Motor neuron (in vitro differentiated cells): ENCODE measurements at regions not wholly inside any gene's neighbourhood (a gene's known extent, or its start where the extent isn't known, plus 50 kb on each side); places are given as distances from the start of the nearest gene placed in this dataset.
"Not testable (repeated sequence)": the region's sequence is repeated elsewhere in the genome, so short reads cannot be mapped to it uniquely, and the experiment has no call there.

Experiments
- ATAC-seq, 8 experiments: fragments of 200-7000 bp; cut with Tn5 transposase; replicated peaks in 6 of 8; 2 replicates each; pipeline ENCODE4 v1.8.0; 2021; ENCODE audit warnings: mild to moderate bottlenecking in 8 of 8, moderate library complexity in 8 of 8
- H3K27ac ChIP-seq, 2 donors: fragments of 250-450 bp; sonication (Bioruptor Pico); 2 replicates each; pipeline ENCODE4 v1.9.0; 2021; ENCODE audit warnings: antibody characterized with exemption in 2 of 2, mild to moderate bottlenecking in 2 of 2, moderate library complexity in 1 of 2
- H3K4me1 ChIP-seq, 2 donors: fragments of 250-450 bp; sonication (Bioruptor Pico); replicated peaks in 1 of 2; 2 replicates each; pipeline ENCODE4 v1.6.1; 2021; ENCODE audit warnings: antibody characterized with exemption in 2 of 2, mild to moderate bottlenecking in 2 of 2, moderate library complexity in 1 of 2
- H3K4me3 ChIP-seq, 5 donors: fragments of 250-450 bp; sonication (Bioruptor Pico); 2 replicates each; pipeline ENCODE4 v1.9.0; 2021; ENCODE audit warnings: antibody characterized with exemption in 5 of 5, mild to moderate bottlenecking in 5 of 5, moderate library complexity in 4 of 5
- WGBS, 10 experiments: fragments of 450-650 bp; shearing (Covaris generic); methylation state at CpG; one replicate each; pipeline ENCODE4 v1.0.0; 2022; 5-methylcytosine and 5-hydroxymethylcytosine counted together
- in situ Hi-C, 9 experiments: fragments of 400-800 bp; cut with MboI; loops; one replicate each; pipeline ENCODE4 v1.15.0; 2021; ENCODE audit warnings: low sequenced_read_pairs in 9 of 9, low pct_unique_long_range_greater_than_20kb in 2 of 9; ENCODE audit not compliant: unreplicated experiment in 9 of 9

- no peaks in the 10 kb centered on the region for H3K4me1 ChIP-seq
- no peak overlapping the region for H3K4me3 ChIP-seq
- no peak for ATAC-seq
- no peak overlapping the region for H3K27ac ChIP-seq
- in situ Hi-C loops, result no loop called here
Observed at GRCh38 chr13:50481936-50482335, 361.6 kb downstream of the DLEU7 start.

- in situ Hi-C loops, result no loop called here
- WGBS, 10 experiments, result 53 to 86% (median 68%) methylated on average over 3 of the region's 3 CpGs; no CpG with 5 or more reads in 1 of the 10 experiments
Observed at GRCh38 chr13:50483416-50483815, 360.1 kb downstream of the DLEU7 start.

GRCh38 chr13:50484472-50485113, 358.9 kb downstream of the DLEU7 start:
- in situ Hi-C loops, result no loop called here
- peak in 1 of 8 experiments; percentile 48 for ATAC-seq
- WGBS, 10 experiments, result 40 to 88% (median 76%) methylated on average over 2 to 12 of the region's 12 CpGs; no CpG with 5 or more reads in 1 of the 10 experiments

More at GRCh38 chr13:50483416-50483815, 360.1 kb downstream of the DLEU7 start:
- no peak for ATAC-seq
- Histone ChIP-seq H3K4me1 (no peaks in the 10 kb centered on the region), H3K27ac (no peak overlapping the region), H3K4me3 (no peak overlapping the region)

GRCh38 chr13:50485979-50486935, 357.2 kb downstream of the DLEU7 start:
- no peaks in the 10 kb centered on the region for H3K4me1 ChIP-seq
- H3K4me3 ChIP-seq, result no peak overlapping the region
- H3K27ac ChIP-seq, result no peak overlapping the region
- WGBS, 10 experiments, result 25 to 100% (median 74%) methylated on average over 2 to 8 of the region's 8 CpGs
- ATAC-seq, result peak in 6 of 8 experiments; percentile 42 to 73 (median 54)
- in situ Hi-C loops, result no loop called here

More at GRCh38 chr13:50484472-50485113, 358.9 kb downstream of the DLEU7 start:
- H3K4me1 ChIP-seq, result no peaks in the 10 kb centered on the region
- H3K27ac ChIP-seq, result no peak overlapping the region
- no peak overlapping the region for H3K4me3 ChIP-seq

GRCh38 chr13:50493683-50494082, 349.8 kb downstream of the DLEU7 start:
- Histone ChIP-seq H3K4me1 (no peaks in the 10 kb centered on the region), H3K27ac (no peak overlapping the region), H3K4me3 (no peak overlapping the region)
- ATAC-seq, result no peak
- in situ Hi-C loops, result no loop called here
- 7 to 80% (median 75%) methylated on average over 1 to 3 of the region's 3 CpGs; no CpG with 5 or more reads in 1 of the 10 experiments for WGBS, 10 experiments

- Histone ChIP-seq H3K4me1 (no peaks in the 10 kb centered on the region), H3K27ac (no peak overlapping the region), H3K4me3 (no peak overlapping the region)
- in situ Hi-C loops, result no loop called here
- no peak for ATAC-seq
- 42 to 100% (median 70%) methylated on average over 1 to 2 of the region's 2 CpGs for WGBS, 10 experiments
Observed at GRCh38 chr13:50494138-50494537, 349.4 kb downstream of the DLEU7 start.

- ATAC-seq, H3K4me1 ChIP-seq, in situ Hi-C loops, H3K4me3 ChIP-seq, H3K27ac ChIP-seq: not testable (repeated sequence)
- WGBS, 10 experiments, result no CpG with 5 or more reads among the region's 1 CpG
Observed at GRCh38 chr13:50503212-50503611, 340.3 kb downstream of the DLEU7 start.

GRCh38 chr13:50509167-50509566, 334.3 kb downstream of the DLEU7 start:
- no peak for ATAC-seq
- no peak overlapping the region for H3K4me3 ChIP-seq
- H3K4me1 ChIP-seq, result no peaks in the 10 kb centered on the region
- in situ Hi-C loops, result no loop called here
- no peak overlapping the region for H3K27ac ChIP-seq

- no peak for ATAC-seq
- Histone ChIP-seq H3K27ac (no peak overlapping the region), H3K4me1 (no peaks in the 10 kb centered on the region), H3K4me3 (no peak overlapping the region)
- in situ Hi-C loops, result no loop called here
- WGBS, 10 experiments, result 60 to 100% (median 85%) methylated on average over 1 to 2 of the region's 2 CpGs; no CpG with 5 or more reads in 2 of the 10 experiments
Observed at GRCh38 chr13:50509771-50510441, 333.6 kb downstream of the DLEU7 start.

- in situ Hi-C loops, H3K27ac ChIP-seq, ATAC-seq, H3K4me1 ChIP-seq, H3K4me3 ChIP-seq: not testable (repeated sequence)
- WGBS, 10 experiments, result 33 to 100% (median 83%) methylated on average over 1 of the region's 1 CpG; no CpG with 5 or more reads in 1 of the 10 experiments
Observed at GRCh38 chr13:50510885-50511545, 332.5 kb downstream of the DLEU7 start.

GRCh38 chr13:50511877-50512341, 331.6 kb downstream of the DLEU7 start:
- ATAC-seq, result peak in 1 of 8 experiments; percentile 29
- in situ Hi-C loops, result no loop called here
- Histone ChIP-seq H3K4me3 (no peak overlapping the region), H3K27ac (no peak overlapping the region), H3K4me1 (no peaks in the 10 kb centered on the region)
- WGBS, 10 experiments, result 50 to 100% (median 78%) methylated on average over 2 to 4 of the region's 4 CpGs; no CpG with 5 or more reads in 1 of the 10 experiments

- H3K27ac ChIP-seq, result no peak overlapping the region
- H3K4me3 ChIP-seq, result no peak overlapping the region
- WGBS, 10 experiments, result 23 to 60% (median 32%) methylated on average over 3 to 12 of the region's 12 CpGs
- H3K4me1 ChIP-seq, result no peaks in the 10 kb centered on the region
- peak in 6 of 8 experiments; percentile 16 to 84 (median 60) for ATAC-seq
- in situ Hi-C loops, result no loop called here
Observed at GRCh38 chr13:50512474-50513299, 330.8 kb downstream of the DLEU7 start.
